IMR-90 (cell line): ENCODE measurements at regions not wholly inside any gene's neighbourhood (a gene's known extent, or its start where the extent isn't known, plus 50 kb on each side); places are given as distances from the start of the nearest gene placed in this dataset.

Source experiments
- ATAC-seq: fragments of 200-7000 bp; cut with Tn5 transposase; 2 replicates; pipeline ENCODE4 v1.9.1; 2020; ENCODE audit warnings: low read depth, mild to moderate bottlenecking, moderate library complexity
- BruUV-seq: library from RNA; stranded (reverse); fragments of 400-500 nt; replicated peaks from 2 replicates; lab custom pipeline; 2021; lab: Mats Ljungman, UMichigan
- CTCF ChIA-PET: fragments of 300-600 bp; formaldehyde crosslinking; extraction: SDS; loops from one replicate; lab custom pipeline; 2021; ENCODE audit warnings: antibody characterized with exemption; lab: Yijun Ruan, JAX
- POLR2A ChIA-PET: fragments of 300-600 bp; sonication (Branson Sonifier 250); formaldehyde crosslinking; loops from one replicate; lab custom pipeline; 2022; ENCODE audit warnings: antibody characterized with exemption; ENCODE audit not compliant: unreplicated experiment; lab: Charles Lee
- DNase-seq: peaks from one replicate; pipeline ENCODE4 v3.0.0; 2013
- H2AFZ ChIP-seq: replicated peaks from 2 replicates; pipeline ENCODE3; 2013; ENCODE audit warnings: low read length, mild to moderate bottlenecking; ENCODE audit not compliant: poor library complexity
- H2AK5ac ChIP-seq: 2 replicates; pipeline ENCODE4 v1.6.1; 2013; ENCODE audit warnings: low read depth, low read length, inconsistent platforms
- H2AK9ac ChIP-seq: replicated peaks from 2 replicates; pipeline ENCODE3; 2013; ENCODE audit warnings: mild to moderate bottlenecking, low read depth, low read length, moderate library complexity; ENCODE audit not compliant: poor library complexity
- H2BK120ac ChIP-seq: 2 replicates; pipeline ENCODE4 v1.6.1; 2013; ENCODE audit warnings: low read depth, low read length, inconsistent platforms
- H2BK15ac ChIP-seq: 3 replicates; pipeline ENCODE4 v1.6.1; 2013; ENCODE audit warnings: low read depth, low read length, inconsistent platforms
- H2BK20ac ChIP-seq: 2 replicates; pipeline ENCODE4 v1.6.1; 2013; ENCODE audit warnings: low read depth, mild to moderate bottlenecking, inconsistent platforms, low read length, moderate library complexity
- H2BK5ac ChIP-seq: 2 replicates; pipeline ENCODE4 v1.6.1; 2013; ENCODE audit warnings: mild to moderate bottlenecking, low read depth, low read length, inconsistent platforms; ENCODE audit not compliant: poor library complexity, severe bottlenecking
- H3K14ac ChIP-seq: replicated peaks from 2 replicates; pipeline ENCODE4 v1.6.1; 2013; ENCODE audit warnings: low read depth, low read length, inconsistent platforms
- H3K18ac ChIP-seq: 2 replicates; pipeline ENCODE4 v1.6.1; 2013; ENCODE audit warnings: low read depth, low read length, control low read depth
- H3K23ac ChIP-seq: 2 replicates; pipeline ENCODE4 v1.6.1; 2013; ENCODE audit warnings: low read depth, low read length, inconsistent platforms
- H3K27ac ChIP-seq: 2 replicates; pipeline ENCODE4 v1.5.1; 2013; ENCODE audit warnings: mild to moderate bottlenecking, control low read depth, low read length; ENCODE audit not compliant: insufficient read depth
- H3K27me3 ChIP-seq: 2 replicates; pipeline ENCODE4 v1.6.1; 2013; ENCODE audit warnings: low read length; ENCODE audit not compliant: control insufficient read depth, insufficient read depth
- H3K36me3 ChIP-seq: 2 replicates; pipeline ENCODE4 v1.6.1; 2013; ENCODE audit warnings: low read length, mixed read lengths; ENCODE audit not compliant: control insufficient read depth, insufficient read depth
- H3K4ac ChIP-seq: 2 replicates; pipeline ENCODE4 v1.6.1; 2013; ENCODE audit warnings: low read depth, low read length, inconsistent platforms
- H3K4me1 ChIP-seq: 2 replicates; pipeline ENCODE4 v1.6.1; 2013; ENCODE audit warnings: low read length, mixed read lengths; ENCODE audit not compliant: control insufficient read depth, insufficient read depth
- H3K4me2 ChIP-seq: 2 replicates; pipeline ENCODE4 v1.6.1; 2013; ENCODE audit warnings: low read depth, mild to moderate bottlenecking, control low read depth, low read length, moderate library complexity
- H3K4me3 ChIP-seq: 2 replicates; pipeline ENCODE4 v1.5.1; 2013; ENCODE audit warnings: low read depth, mild to moderate bottlenecking, control low read depth, low read length, moderate library complexity; ENCODE audit not compliant: insufficient read depth
- H3K56ac ChIP-seq: 2 replicates; pipeline ENCODE4 v1.6.1; 2013; ENCODE audit warnings: low read length, inconsistent platforms; ENCODE audit not compliant: insufficient read depth; ENCODE audit errors: extremely low read depth
- H3K79me1 ChIP-seq, 2 experiments: 2 replicates each; pipeline ENCODE4 v1.6.1; 2013; ENCODE audit warnings: low read length in 2 of 2, inconsistent platforms in 1 of 2, low read depth in 1 of 2
- H3K9ac ChIP-seq: 2 replicates; pipeline ENCODE4 v1.6.1; 2013; ENCODE audit warnings: low read depth, low read length, control low read depth
- H3K9me1 ChIP-seq: 2 replicates; pipeline ENCODE4 v1.6.1; 2013; ENCODE audit warnings: low read length, inconsistent platforms; ENCODE audit not compliant: insufficient read depth
- H3K9me3 ChIP-seq: 2 replicates; pipeline ENCODE4 v1.6.1; 2013; ENCODE audit warnings: low read length; ENCODE audit not compliant: control insufficient read depth, insufficient read depth
- H4K20me1 ChIP-seq: 2 replicates; pipeline ENCODE4 v1.6.1; 2013; ENCODE audit warnings: low read length, inconsistent platforms; ENCODE audit not compliant: insufficient read depth
- H4K5ac ChIP-seq: 2 replicates; pipeline ENCODE4 v1.6.1; 2013; ENCODE audit warnings: mild to moderate bottlenecking, low read depth, low read length, control low read depth
- H4K8ac ChIP-seq, 2 experiments: 2 replicates each; pipeline ENCODE4 v1.6.1; 2013; ENCODE audit warnings: low read depth in 2 of 2, low read length in 2 of 2, control low read depth in 1 of 2, inconsistent platforms in 1 of 2
- H4K91ac ChIP-seq: 2 replicates; pipeline ENCODE4 v1.6.1; 2013; ENCODE audit warnings: low read depth, low read length, inconsistent platforms; ENCODE audit not compliant: insufficient read depth
- BHLHE40 ChIP-seq: fragments of 150-350 bp; IDR thresholded peaks from 2 replicates; pipeline ENCODE4 v1.6.1; 2016; ENCODE audit warnings: mild to moderate bottlenecking, low read depth, low read length
- CEBPB ChIP-seq: IDR thresholded peaks from 2 replicates; pipeline ENCODE4 v1.6.1; 2012; ENCODE audit warnings: low read depth, low read length, improper control_type of control experiment
- ELK1 ChIP-seq: fragments of 150-350 bp; IDR thresholded peaks from 2 replicates; pipeline ENCODE4 v1.6.1; 2016; ENCODE audit warnings: low read depth, mild to moderate bottlenecking, low read length, moderate library complexity, borderline replicate concordance
- FOS ChIP-seq: fragments of 150-350 bp; IDR thresholded peaks from 2 replicates; pipeline ENCODE4 v1.6.1; 2016; ENCODE audit warnings: low read depth, low read length
- MAFK ChIP-seq: IDR thresholded peaks from 2 replicates; pipeline ENCODE4 v1.6.1; 2012; ENCODE audit warnings: low read depth, low read length, improper control_type of control experiment
- MAZ ChIP-seq: IDR thresholded peaks from 2 replicates; pipeline ENCODE4 v1.6.1; 2012; ENCODE audit warnings: low read depth, mild to moderate bottlenecking, low read length, improper control_type of control experiment, moderate library complexity, borderline replicate concordance
- MXI1 ChIP-seq: IDR thresholded peaks from 2 replicates; pipeline ENCODE4 v1.6.1; 2012; ENCODE audit warnings: low read depth, mild to moderate bottlenecking, low read length, moderate library complexity, borderline replicate concordance
- NFE2L2 ChIP-seq: fragments of 150-350 bp; IDR thresholded peaks from 2 replicates; pipeline ENCODE4 v1.6.1; 2016; ENCODE audit warnings: low read depth, mild to moderate bottlenecking, low read length
- RAD21 ChIP-seq: IDR thresholded peaks from 2 replicates; pipeline ENCODE4 v1.6.1; 2012; ENCODE audit warnings: low read length, improper control_type of control experiment
- RFX5 ChIP-seq: IDR thresholded peaks from 2 replicates; pipeline ENCODE4 v1.8.0; 2012; ENCODE audit warnings: low read depth, mild to moderate bottlenecking, low read length, moderate library complexity
- SMC3 ChIP-seq: fragments of 150-350 bp; IDR thresholded peaks from 2 replicates; pipeline ENCODE4 v1.6.1; 2016; ENCODE audit warnings: low read depth, mild to moderate bottlenecking, antibody characterized with exemption, low read length, moderate library complexity
- USF2 ChIP-seq: fragments of 150-350 bp; IDR thresholded peaks from 2 replicates; pipeline ENCODE4 v1.6.1; 2017; ENCODE audit warnings: mild to moderate bottlenecking, antibody characterized with exemption, low read length, low read depth
- WGBS, 2 experiments: methylation state at CpG; one replicate each; pipeline versions ENCODE4 v1.1.5 to v1.1.7; 2013; ENCODE audit warnings: missing lambda C conversion rate in 2 of 2; ENCODE audit not compliant: insufficient read length in 1 of 2; ENCODE audit errors: extremely low coverage in 2 of 2; 5-methylcytosine and 5-hydroxymethylcytosine counted together
- dilution Hi-C: fragments of 300-500 bp; cut with HindIII; formaldehyde crosslinking; loops from one replicate; pipeline ENCODE4 v1.14.3; 2018; ENCODE audit warnings: low sequenced_read_pairs; ENCODE audit not compliant: unreplicated experiment
- in situ Hi-C: fragments of 300-500 bp; cut with MboI; formaldehyde crosslinking; loops from 3 replicates; pipeline ENCODE4 v1.14.3; 2019; ENCODE audit warnings: low sequenced_read_pairs, inconsistent platforms, mixed read lengths
- intact Hi-C: fragments of 100-400 bp; cut with micrococcal nuclease; formaldehyde crosslinking; loops from 2 replicates; pipeline ENCODE4 v1.10.0; 2022

GRCh38 chr3:153110041-153110440, 52.0 kb upstream of the RAP2B start:
- dilution Hi-C loops (no loop called here), intact Hi-C loops (no loop called here), in situ Hi-C loops (no loop called here)
- DNase-seq (no peak), ATAC-seq (no peak)
- no peak overlapping the region for H4K5ac ChIP-seq
- no peaks in the 10 kb centered on the region for H3K79me1 ChIP-seq
- H2AFZ ChIP-seq: no peak overlapping the region
- no peak overlapping the region for H3K4me2 ChIP-seq
- no peaks in the 10 kb centered on the region for H3K9me3 ChIP-seq
- H3K27ac ChIP-seq: no peak overlapping the region
- H2BK20ac ChIP-seq: no peak overlapping the region
- no peak overlapping the region for H3K9ac ChIP-seq
- ChIA-PET CTCF (no interaction called here), POLR2A (no interaction called here)
- no peak overlapping the region for H3K14ac ChIP-seq
- H3K36me3 ChIP-seq: no peaks in the 10 kb centered on the region
- H2BK120ac ChIP-seq: no peak overlapping the region
- no peak overlapping the region for H3K56ac ChIP-seq
- H2BK15ac ChIP-seq: no peak overlapping the region
- no peak overlapping the region for H2AK9ac ChIP-seq
- no peak overlapping the region for H3K4ac ChIP-seq
- no peak overlapping the region for H4K8ac ChIP-seq
- no TSS peak for BruUV-seq
- TF ChIP-seq RFX5 (no peak), MXI1 (no peak), NFE2L2 (no peak), FOS (no peak), ELK1 (no peak), USF2 (no peak), MAFK (no peak), MAZ (no peak), CEBPB (no peak), BHLHE40 (no peak), SMC3 (no peak), RAD21 (no peak)
- WGBS, 2 experiments: no CpG with 5 or more reads among the region's 2 CpGs
- no peaks in the 10 kb centered on the region for H4K20me1 ChIP-seq
- no peaks in the 10 kb centered on the region for H3K9me1 ChIP-seq
- no peak overlapping the region for H3K18ac ChIP-seq
- H3K27me3 ChIP-seq: no peaks in the 10 kb centered on the region
- no peak overlapping the region for H3K23ac ChIP-seq
- no peaks in the 10 kb centered on the region for H3K4me1 ChIP-seq
- H3K4me3 ChIP-seq: no peak overlapping the region
- no peak overlapping the region for H2AK5ac ChIP-seq
- no peak overlapping the region for H4K91ac ChIP-seq
- H2BK5ac ChIP-seq: no peak overlapping the region
